ENCODE measurements at regions not wholly inside any gene's neighbourhood (a gene's known extent, or its start where the extent isn't known, plus 50 kb on each side); places are given as distances from the start of the nearest gene placed in this dataset.

DNA sequence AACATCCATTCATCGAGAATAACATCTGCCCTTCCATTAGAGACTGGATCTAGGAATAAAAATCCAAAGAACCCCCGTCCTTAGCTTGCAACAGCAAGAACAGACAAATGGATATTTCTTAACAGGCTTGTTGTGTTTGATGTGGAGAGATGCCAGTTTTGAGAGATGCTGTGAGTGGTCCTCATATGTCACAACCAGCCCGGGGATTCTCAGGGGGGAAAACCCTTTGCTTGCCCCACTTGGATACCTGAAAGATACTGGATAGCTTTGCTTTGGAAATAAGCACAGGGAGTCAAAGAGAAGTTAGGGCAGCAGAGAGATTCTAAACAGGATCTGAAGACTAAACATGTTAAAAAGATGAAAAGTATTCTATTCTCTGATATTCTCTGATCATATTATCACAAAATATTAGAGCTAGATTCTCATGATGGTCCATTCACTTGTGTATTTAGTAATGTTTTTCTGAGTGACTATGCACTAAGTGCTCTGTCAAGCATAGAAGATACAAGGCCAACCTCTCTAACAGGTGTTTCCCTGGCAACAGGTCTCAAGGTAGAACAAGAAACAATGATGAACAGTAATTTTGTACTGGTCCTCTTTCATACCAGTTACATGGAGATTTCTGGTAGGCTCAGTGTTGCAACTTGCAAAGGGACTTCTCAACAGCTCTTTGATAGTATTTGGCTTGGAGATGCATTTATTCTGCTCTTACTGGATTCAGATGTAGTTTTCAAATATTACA is 348.2 kb downstream of the MYCN start:
- no peak for DNase-seq

DNA sequence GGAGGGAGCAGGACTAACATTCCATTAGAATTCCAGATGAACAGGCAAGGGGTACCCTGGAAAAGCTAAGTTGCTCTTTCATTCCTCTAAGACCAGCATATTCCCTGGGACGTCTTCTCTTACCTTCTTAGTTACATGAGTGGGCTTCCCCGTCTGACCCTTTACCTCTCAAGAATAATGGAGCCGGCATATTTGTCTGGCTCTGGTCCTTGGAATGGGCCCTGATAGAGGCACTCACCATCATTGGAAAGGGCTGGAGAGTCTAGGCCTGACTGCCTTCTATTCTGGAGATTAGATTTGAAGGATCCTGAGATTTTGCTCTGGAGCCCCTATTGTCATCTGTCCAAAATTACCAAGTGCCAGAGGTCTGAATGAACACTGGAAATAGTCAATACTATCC is 347.5 kb downstream of the MYCN start:
- no peak for DNase-seq

- DNase-seq: no peak
These were observed 346.9 kb downstream of the MYCN start for GRCh38 chr2:16287281-16287680.

- DNase-seq: no peak
These were observed 345.6 kb downstream of the MYCN start for GRCh38 chr2:16285813-16286510.

GRCh38 chr2:16284941-16285625 is 344.7 kb downstream of the MYCN start:
- DNase-seq: no peak

DNA sequence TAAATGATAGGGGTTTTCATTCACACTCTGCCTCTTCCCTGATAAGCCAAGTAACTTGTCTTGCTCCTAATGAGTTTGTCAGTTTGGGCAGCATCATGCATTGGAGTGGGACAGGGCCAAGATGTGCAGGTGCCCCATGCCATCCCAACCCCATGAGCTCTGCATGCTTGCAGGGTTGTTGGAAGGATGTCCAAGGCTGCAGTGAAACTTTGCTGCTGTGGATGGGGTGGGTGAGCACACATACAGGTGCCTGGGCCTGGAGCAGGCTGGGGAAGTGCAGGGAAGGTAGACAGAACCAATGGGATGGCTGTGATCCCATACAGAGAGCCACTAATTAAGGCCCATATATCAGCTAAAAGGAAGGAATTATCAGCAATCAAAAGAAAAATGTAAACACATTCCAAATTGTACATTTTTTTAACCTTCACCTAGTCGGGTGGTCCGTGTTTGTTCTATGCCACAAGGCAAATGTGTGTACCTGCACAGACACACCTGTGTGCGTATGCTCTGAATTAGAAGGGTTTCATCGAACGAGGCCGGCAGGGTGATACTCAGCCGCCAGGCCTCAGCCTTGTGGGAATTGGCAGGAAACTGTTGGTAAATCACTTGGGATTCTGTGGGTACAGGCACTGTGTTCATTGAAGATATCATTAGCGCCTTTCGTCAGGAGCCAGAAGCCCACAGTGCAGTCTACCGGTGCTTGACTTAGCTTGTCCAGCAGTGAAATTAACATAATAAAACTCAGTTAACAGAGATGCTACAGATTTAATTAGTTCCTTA is 342.9 kb downstream of the MYCN start:
- DNase-seq: no peak

DNA sequence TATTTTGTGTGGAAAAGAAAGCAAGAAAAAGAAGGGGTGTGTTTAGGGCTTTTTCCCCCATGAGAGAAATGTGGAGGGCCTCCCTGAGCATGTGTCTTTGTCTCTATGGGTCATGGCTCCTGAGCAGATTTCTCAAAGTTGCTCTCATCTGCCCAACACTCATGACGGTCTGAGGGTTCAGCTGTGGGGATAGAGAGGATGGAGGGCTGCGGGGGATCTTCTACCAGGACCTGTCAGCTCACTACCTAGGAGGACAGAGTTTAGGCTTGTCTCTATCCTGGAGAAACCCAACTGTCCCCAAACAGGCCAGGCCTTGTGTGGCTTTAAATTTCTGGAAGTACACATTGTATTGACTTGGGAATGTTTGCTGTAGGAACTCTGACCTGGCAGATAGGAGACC is 342.2 kb downstream of the MYCN start:
- no peak for DNase-seq

DNA sequence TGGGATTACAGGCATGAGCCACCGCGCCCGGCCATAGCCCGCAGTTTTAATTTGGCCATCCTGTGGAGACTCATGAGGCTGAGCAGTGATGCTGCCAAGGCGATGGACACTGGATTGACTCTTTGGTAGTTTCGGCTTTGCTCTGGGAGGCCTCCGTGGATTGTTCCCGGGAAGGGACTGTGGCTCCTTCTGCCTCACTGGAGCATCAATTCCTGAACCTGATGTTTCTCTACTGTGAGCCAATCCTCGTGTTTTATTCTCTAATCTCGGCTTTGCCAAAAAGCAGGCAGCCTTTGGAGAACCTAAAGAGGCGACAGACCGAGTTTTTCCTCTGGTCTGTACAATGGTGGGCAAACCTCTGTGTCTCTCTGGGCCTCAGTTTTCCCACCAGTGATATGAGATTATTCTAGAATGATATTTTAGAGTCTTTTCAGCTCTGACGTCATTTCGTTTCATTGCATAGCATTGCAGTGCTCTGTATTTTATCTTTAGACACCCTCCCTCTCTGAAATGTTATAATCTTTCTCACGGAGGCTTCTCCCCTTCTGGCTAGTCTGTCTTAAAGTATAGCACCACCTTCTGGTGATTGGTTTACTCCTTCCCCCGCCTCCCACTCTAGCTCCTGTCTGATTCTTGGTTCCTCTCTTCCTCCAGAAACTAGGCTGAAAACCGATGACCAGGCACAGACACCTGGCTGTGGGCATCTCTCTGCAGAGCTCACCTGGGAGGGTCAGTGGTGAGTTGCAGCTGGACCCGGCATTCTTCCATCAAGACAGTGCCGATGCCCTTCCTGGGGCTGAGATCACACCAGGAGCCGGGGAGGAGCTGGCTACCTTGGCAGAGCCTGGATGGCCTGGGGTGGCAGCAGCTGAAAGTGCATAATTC is 341.3 kb downstream of the MYCN start:
- DNase-seq: no peak

GRCh38 chr2:16280081-16280480 is 339.7 kb downstream of the MYCN start:
- DNase-seq: no peak

- no peak for DNase-seq
These were observed 339.3 kb downstream of the MYCN start for GRCh38 chr2:16279641-16280040.

DNA sequence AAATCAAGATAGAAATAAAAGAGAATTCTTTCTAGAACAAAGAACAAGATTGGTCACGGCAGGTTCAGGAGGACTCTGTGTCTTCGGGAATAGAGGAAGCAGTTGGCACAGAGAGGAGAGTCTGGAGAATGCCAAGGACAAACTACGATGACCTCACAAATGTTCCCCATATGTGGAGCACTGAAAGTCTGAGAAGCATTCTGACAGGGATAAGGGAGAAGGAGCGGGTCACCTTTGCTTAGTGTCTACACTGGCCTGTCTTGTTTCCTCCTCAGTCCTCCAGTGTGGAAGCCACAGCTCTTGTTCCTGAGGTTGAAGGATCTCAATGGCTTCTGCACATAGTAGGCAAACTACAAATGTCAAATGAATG is 338.8 kb downstream of the MYCN start:
- DNase-seq: no peak

GRCh38 chr2:16278421-16279200 is 338.3 kb downstream of the MYCN start:
- DNase-seq: no peak

- DNase-seq: no peak
These were observed 336.8 kb downstream of the MYCN start for GRCh38 chr2:16277117-16277516.

DNA sequence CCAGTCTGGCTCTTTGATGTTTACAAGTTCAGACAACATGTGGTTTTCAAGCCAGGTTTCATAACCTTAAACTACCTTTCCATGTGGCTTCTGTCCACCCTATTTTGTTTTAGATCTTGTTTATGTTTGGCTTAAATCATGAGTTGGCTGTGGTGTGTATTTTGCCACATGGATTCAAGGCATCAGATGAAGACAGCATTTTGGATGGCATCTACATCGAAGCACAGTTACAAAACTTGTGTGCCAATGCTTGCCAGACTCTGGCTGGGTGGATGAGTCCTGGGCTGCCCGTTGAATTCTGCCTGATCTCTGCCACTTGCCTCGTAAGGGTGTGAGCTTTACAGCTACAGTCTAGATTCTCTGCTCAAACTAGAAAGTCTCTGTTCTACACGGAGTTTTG is 335.3 kb downstream of the MYCN start:
- DNase-seq: no peak

DNA sequence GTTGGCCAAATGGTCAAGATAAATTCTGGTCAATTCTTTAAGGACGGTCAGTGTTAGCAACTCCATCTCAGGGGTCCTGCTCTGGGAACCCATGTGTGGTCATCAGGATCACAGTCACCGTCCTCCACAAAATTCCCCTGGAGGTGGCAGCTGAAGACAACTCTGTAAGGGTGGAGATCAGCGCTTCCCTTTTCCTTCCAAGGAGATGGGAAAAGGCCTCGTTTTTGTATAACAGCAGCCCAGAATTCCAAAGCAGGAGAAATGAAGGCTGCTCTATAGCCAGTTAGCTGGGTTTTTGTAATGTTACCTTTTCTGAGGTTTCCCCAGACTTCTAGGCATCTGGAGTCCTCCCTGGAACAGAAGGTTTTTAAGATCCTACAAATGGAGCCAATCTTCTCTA is 334.8 kb downstream of the MYCN start:
- no peak for DNase-seq

DNA sequence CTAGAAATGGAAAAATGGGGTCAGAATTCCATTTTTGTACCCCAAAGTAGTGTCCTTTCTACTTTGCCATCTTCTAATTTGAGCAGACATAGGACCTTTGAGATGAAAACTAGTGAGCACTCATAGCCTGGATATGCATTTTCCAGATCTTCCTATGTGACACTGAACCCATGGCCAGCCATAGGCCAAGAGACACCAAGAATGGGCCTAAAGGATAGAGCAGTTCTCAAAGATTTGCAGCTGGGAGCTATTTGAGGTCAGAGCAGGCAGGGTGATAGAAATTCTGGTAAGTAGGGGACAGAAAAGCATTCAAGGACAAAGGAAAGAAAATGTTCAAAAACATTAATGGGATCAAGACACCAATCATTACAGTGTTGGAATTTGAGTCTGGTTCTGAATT is 332.8 kb downstream of the MYCN start:
- DNase-seq: no peak

- no peak for DNase-seq
These were observed 331.9 kb downstream of the MYCN start for GRCh38 chr2:16272038-16272788.

DNA sequence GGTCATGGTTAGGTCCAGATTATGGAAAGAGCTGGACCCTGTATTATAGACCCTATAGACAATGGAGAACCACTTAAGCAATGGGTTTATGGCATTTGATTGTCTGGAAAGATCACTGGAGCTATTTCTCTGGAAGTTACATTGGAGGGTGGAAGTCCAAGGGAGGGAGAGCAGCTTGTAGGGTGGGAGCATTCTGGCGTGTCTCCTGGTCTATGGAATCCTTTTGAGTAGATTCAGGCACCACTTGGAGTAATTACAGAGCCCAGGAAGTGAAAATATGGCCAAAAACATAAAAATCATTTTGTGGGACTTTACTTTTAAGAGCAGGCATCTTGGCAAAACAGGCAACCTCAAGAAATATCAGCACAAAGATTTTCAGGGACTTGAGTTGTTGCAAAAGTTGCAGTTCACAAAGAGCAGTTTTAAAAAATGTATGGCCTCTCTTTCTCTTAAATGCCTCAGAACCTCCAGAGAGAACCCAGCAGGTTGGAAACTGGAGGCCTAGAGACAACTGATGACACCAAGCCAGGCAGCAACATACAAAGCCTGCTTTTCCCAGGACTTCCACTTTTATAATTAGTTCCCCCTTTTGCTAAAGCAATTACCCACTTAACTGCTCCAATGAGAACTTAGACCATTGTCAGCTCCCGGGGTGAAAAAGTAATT is 331.0 kb downstream of the MYCN start:
- no peak for DNase-seq

DNA sequence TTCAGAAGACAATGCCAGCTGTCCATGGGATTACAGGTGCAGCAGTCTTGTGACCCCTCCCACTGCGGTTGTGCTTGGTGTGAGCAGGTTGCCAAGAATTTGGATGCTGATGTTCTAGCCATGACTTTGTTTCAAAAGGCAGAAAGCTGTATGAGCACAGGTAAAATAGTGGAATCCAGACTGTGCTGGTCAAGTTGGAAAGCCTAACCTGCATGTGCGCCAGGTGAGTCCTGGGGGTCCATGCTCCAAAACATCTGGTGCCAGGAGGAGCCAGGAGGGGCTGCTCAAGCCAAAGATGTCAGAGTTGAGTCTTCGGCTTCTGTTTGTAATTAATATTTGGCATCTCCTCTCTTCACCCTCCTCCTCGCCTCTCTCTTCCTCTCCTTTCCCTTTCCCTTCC is 330.1 kb downstream of the MYCN start:
- DNase-seq: no peak
